COLO668 (cell line): ENCODE measurements at regions not wholly inside any gene's neighbourhood (a gene's known extent, or its start where the extent isn't known, plus 50 kb on each side); places are given as distances from the start of the nearest gene placed in this dataset.
A peak's percentile ranks its signal among the peaks of the same experiment; 100 is the strongest.

Experiments used
- DNase-seq: peaks from one replicate; lab custom pipeline; 2025; ENCODE audit not compliant: unreplicated experiment; lab: John Stamatoyannopoulos, UW

DNA sequence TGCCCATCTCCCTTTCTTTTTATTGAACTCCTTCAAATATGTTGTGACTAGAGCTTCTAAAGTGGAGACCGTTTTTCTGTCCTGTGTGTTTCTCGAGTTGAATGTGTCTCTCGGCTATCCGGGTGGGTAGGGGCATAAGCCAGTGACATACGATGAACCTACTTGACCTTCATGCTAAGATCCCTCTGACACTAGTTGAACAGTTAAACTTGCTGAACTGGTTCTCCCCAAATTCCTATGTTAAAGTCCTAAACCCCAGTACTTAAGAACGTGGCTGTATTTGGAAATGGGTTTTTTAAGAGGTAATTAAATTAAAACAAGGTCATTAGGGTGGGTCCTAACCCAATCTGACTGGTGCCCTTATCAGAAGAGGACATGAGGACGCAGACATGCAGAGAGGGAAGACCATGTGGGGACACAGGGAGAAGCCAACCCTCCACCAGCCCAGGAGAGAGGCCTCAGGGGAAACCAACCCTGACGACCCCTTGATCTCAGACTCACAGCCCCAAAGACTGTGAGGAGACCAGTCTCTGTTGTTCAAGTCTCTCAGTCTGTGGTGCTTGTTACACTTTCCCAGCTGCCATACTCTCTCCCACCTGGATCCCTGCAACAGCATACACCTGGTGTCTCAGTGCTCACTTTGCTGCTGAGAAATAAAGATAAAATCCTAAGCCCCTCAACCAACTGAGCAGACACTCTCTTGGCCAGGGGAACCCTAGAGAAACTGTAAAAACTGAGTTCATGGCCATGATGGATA is 208.4 kb downstream of the MYLK4 start:
- DNase-seq = no peak

DNA sequence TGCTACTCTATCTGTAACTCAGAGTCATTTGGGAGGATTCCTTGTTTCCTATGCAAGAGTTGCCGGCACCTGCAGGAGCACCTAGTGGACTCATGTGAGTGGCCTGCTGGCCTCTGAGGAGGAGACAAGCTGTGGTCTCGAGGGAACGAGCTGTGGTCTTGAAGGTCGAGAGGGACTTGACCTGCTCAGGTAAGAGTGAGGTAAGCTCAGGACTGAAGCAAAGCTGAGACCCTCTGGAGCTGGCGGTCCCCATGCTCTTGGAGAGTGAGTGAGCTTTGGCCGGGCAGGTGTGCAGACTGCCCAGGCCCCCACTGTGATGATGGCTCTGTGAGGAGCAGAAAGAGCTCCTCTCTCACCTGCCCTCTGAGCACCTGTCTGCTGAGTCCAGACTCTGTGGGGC is 214.3 kb downstream of the MYLK4 start:
- DNase-seq = no peak

DNA sequence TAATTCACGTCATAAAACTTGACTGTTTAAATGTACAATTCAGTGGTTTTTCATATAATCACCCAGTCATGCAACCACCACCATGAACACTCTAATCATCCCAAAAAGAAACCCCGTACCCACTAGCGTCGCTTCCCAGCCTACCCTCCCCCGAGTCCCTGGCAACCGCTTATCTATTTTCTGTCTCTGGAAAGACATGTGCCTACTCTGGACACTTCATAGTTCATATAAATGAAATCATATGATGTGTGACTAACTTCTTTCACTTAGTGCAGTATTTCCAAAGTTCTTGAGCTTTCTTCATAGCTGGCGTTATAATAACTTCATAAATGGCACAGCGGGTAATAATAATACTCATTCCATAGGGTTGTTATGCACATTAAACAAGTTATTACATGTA is 215.2 kb downstream of the MYLK4 start:
- DNase-seq = no peak

DNA sequence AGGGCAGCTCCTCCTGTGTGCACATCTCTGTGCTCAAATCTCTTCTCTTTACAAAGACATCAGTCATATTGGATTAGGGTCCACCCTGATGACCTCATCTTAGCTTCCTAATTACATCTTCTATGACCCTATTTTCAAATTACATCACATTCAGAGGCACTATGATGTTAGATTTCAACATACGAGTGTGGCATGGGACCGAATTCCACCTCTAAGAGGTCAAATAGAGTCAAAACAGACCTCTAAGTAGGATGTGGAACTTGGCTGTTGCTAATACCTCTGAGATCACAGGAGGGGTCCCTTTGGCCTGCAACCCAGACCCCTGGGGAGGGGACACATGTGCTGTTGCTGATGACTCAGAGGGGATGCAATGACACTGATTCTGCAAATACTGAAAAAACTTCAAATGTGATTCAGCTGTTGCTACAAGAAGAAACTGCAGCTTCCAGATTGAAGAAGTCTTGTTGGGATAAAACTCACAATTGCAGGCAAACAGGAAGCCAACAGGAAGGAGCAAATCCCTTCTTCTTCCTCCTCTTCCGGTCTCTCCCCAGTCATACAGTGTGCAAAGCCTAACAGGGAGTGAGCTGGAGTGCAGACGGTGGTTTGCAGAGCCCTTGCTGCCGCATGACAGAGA is 216.2 kb downstream of the MYLK4 start:
- DNase-seq = no peak

DNA sequence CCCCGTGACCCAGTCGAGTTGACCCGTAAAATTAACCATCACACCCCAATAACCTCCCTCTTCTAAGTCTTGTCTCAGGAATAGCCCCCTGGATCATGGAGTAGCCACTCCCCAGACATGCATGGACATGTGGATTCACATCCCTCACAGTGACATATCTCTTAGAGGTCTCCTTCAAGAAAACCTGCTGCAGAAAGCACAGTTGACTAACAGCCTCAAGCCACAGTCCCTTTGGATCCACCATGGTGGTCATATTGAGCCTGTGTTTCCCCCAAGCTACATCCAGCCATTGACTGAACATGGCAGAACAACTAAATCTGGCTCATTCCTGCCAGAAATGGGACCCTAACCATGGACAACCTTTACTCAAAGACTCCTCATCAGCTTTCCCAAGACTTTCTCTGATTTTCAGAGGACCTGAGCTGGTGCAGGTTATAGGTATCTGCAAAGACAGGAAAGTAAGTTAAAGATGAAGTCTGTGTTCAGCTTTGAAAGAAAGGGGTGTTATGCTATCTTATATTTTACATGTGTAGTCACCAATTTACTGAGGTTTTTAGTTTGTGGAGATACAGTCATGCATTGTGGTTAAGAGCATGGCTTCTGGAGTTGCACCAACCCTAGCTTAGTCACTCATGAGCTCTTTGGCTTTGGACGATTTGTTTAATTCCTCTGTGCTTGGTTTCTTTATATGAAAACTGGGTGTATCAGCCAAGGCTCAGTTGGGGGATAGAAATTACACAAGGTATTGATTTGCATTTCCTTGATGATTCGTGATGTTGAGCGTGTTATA is 219.1 kb downstream of the MYLK4 start:
- no peak for DNase-seq

DNA sequence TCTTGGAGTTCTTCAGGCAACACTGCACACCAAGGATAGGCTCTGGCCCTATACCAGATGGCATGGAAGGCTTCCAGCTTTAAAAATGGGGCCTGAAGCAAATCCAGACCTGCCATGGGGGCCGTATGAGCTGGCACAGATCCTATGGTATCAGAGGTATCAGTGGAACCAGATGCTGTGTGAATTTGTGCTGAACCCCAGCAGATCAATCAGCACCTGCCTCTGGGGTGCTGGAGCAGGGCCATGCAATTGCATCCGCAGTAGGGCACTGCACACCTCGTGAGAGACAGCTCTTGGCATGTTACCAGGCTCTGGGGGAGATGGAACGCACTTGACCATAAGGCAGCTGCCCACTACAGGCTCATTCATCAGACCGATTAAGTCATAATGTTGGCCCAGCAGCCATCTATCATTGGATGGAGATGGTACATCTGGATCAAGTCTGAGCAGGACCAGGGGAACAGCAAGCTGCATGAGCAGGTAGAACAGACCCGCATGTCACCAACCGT is 221.5 kb downstream of the MYLK4 start:
- no peak for DNase-seq

DNA sequence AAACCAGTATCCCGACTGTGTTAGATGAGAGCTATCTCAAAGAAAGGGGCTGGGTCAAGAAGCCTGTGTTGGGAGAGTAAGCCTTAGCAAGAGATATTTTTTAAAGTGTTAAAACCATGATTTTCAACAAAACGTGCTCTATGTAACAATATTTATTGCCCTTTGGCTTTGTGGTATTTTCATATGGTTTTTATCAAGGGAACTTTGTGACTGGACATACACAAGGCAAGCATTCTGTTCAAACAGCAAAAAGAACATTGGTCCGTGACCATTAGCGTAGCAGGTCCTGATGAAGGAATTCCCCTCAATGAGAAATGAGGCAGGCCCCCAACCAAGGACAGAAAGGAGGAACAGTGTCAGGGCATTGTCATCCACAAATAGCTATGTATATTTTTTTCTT is 222.6 kb downstream of the MYLK4 start:
- DNase-seq = no peak

DNA sequence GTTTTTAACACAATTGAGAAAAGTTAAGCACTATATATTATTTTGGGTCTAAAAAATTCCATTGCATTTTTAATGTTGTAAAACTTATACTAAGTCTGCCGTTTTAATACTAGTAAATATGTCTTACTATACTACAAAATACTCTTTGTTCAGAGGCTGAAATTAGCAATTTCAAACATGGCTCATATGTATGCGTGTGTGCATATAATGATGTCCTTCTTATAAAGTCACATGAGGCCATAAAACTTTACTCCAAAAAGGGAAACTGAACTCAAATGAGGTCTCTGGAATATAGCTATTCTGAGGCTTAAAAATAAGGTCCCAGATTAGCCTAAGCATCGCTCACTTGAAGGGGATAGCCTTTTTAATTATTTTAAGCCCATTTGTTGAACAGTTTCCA is 224.0 kb downstream of the MYLK4 start:
- no peak for DNase-seq

DNA sequence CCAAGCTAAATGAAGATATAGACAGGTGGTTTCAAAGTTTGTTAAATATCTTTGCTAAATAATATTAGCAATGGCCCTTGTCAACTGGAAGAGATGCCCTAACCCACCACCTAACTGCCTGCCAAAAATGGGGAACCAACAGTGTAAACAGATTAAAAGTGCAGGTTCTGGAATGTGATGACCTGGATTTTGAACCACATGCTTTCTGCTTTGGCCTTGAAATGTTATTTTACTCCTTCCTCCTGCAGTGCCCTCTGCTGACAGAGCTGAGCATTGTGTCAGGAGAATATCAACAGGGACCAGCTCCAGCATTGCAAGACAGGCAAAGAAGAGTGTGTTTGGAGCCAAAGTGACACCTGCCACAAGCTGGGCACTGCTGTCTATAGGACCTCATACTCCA is 226.6 kb downstream of the MYLK4 start:
- peak; percentile 10 for DNase-seq

DNA sequence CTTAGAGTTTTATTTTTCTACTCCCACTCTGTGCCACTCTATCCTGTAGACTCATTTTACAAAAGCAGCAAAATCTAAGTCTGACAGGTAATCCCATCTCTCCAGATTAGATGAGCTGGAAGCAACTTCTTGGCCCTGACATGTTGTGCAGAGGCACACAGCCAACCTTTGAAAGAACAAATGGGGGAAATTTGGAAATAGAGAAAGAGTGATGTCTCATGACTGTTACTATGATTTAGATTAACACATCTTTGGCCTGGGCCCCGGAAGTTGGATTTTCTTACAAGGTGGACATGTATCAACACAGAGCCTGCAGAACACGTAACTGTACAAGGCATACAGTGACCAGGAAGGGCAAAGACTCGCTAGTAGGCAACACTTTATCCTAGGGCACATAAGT is 227.7 kb downstream of the MYLK4 start:
- DNase-seq = no peak

DNA sequence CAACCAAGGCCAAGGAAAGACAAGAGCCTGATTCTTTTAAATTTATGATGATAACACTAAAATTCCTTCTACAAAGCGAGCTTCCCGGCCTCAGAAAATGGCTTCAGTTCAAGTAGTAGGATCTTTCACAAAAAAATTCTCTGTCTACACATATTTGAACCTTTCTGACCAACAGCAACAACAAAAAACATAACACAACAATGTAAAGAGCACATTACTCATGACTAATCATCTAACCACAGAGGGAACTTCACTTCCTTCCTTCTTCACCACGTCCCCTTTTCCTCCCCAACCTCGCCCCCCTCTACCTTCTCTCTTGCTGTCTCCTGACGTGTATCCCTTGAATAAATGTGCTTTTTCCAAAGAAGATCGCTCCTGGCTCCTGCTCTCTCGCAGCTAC is 228.2 kb downstream of the MYLK4 start:
- DNase-seq = no peak

DNA sequence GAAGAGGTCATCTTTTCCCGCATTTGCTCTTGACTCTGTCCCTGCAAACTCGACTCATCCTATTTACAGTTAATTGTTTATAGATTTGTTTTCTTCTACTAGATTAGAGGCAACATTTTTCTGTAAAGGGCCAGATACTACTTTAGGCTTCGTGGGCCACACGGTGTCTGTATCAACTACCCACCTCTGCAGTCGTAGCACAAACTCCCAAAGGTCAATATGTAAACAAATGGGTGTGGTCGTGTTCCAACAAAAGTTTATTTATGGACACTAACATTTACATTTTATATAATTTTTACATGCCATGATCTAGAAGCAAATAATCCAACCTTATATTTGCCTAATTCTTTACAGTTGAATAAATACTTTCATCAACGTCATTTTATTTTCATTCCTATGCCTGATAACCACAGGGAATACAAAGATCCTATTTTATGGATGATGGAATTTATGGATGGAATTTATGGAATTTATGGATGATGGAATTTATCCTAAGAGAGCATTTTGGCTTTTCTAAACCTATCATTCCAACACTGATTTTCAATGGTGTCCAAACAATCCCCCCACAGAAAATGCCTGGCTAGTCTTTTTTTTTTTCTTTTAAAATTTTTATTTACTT is 232.8 kb downstream of the MYLK4 start:
- DNase-seq = no peak

DNA sequence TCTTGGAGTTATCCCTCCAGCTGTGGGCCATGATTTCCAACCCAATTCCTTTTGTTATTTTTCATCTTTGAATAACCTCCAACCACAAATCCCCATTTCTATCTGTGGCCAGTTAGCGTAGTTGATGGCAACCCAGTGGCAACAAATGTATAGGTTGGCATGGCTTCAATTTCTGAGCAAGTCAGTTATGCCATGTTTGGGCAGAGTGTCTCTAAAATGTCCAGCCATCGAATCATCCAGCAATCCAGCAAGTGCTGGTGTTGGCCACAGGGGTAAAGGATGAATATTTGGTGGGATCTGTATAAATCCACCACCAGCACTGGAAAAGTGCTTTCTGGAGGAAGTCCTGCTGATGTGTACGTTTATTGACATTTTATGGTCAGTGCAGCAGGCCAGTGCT is 233.3 kb downstream of the MYLK4 start:
- DNase-seq = no peak

DNA sequence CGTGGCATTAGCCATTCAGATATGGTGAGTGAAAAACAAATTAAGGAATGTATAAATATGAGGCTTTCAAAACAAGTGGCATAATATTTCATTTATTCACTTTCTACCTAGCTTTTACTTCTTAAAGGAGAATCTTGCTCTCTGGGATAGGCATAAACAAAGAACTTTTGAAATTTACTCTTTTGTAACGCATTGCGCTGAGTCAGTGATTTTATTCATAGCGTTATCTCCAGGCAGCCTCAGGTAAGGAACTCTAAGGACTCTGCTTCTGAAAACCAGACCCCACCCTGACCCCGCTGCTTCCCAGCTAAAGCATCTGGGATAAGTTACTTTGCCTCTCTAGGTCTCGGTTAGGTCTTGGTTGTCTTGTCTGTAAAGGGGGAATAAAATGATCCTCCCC is 234.7 kb downstream of the MYLK4 start:
- no peak for DNase-seq

DNA sequence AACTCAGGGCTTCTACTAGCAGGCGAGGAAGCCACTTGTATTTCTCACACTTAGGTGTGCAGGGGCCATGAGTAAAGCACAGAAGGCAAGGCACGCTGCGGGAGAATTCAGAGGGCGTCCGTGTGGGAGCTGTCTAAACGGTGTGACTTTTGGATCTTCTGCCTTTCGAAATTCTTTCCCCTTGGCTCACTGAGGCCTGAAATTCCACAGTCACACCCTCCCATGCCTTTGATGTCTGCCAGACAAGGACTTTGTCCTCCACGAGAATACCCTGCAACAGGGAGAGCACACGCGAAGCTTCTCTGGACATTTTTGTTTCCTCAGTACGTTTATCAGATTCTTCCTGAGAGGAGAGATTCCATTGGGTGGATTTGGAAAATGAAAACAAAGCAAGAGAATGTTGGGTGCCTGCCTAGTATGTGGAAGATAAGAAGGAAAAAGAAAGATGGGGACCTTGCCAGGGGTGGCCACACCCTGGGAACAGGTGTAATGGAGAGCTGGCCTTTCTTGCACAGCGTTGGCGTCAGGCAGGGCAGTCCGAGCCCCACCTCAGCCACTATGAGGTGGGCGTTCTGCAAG is 235.7 kb downstream of the MYLK4 start:
- DNase-seq = no peak

DNA sequence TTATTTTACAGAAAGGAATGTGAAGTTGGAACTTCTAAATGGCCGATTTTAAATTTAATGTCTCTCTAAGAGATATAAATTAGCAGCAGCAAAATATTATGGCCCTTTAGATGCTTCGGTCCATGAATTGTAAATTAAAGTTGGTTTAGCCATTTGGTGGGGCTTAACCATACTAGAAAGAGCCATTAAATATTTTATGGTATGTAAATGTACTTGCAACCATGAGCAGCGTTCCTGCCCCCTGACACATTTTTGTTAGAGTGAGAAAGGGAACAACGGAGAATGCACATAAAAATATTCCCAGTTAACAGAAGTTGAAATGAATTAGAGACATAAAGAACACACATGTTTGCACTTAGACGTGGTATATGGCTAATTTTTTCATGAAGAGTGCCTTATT is 237.9 kb downstream of the MYLK4 start:
- no peak for DNase-seq

DNA sequence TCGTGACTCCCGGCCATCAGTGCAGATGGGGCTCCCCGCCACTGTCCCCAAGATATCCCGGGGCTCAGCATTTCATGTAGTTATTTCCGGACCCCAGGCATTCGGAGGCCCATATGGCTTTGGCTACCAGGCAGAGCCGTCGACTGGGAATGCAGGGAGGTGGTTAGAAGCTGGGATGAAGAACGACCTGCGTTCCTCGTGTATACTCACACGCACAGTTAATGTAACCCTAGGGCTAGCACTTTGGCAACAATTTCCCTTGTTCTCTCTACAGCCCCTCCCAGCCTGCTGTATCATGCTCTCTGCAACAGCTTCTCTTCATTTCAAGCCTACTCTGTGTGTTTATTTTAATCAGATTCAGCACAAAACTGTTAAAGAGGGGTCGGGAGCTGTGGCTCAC is 240.4 kb downstream of the MYLK4 start:
- DNase-seq = no peak

DNA sequence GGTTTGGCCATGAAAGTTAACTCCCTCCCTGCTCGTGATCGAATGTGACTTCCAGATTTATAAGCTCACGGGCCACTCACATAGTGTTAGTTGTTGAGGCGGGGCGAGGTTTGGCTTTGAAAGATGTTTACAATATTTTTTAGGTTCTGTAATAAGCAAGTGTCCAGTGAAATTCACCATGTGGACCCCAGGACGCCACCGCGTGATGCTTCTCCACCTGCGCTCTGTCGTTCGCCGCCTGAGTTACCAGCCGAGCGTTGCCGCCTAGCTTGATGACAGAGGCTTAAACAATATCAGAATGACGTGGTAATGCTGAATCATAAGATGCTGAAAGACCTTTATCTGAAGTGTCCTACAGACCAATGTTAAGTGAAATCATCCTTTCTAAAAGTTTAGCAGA is 241.0 kb downstream of the MYLK4 start:
- no peak for DNase-seq

DNA sequence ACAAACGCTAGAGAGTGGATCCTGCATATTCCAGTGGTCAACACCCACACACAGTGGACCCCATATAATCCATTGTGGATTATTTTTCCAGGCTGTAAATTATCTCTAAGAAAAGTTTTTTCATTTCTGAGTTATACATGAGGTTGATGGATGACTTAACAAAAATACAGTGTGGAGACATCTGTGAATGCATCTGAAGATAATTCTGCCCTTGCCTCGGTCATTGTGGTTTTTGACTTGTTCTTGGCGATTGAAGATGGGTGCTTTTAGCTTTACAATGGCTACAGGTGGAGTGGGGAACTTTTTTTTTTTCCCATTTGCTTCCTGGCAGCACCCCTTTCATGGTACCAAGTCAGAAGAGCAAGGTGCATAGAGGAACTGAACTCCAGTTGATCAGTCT is 242.7 kb downstream of the MYLK4 start:
- no peak for DNase-seq

DNA sequence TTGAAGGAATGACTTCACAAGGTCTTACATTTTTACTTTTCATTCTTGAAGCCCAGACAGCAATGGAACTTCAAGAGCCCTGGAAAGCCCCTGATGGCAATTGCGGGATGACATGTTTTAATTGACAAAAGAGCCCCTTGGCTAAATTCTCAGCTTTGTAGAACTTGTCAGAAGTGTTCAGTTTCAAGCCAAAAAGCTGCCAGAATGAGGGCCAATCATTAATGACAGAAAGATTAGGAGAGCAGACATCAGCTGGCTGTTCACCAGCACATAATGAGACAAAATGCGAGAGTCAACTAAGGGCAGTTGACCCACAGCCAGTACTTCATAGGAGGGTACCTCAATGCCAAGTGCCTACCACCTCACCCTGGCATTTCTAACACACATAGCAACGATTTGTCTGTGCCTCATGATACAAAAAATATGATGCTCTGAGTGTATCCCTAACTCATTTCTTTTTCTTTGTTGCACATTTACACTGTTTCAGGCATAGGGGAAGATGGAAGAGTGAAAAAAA is 243.1 kb downstream of the MYLK4 start:
- no peak for DNase-seq

DNA sequence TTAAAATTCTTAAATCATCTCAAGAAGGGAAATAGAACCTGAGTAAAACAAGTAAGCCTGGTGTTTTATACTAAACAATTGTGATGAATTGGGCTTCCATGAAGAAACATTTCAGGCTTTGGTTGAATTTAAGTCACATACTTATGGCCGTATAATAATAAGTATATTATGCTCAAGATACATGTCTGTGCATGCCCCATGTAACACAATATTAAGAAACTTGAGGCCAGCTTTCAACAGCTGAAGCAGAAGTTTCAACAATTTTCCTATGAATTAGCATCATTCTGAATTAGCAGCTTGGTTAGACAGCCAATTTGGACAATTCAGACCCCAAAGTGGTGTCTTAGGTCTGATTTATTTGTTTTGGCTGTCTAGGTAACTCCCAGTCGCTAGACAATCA is 243.7 kb downstream of the MYLK4 start:
- DNase-seq = no peak
